Sigmoid colon (tissue), 4 donors: ENCODE measurements at regions not wholly inside any gene's neighbourhood (a gene's known extent, or its start where the extent isn't known, plus 50 kb on each side); places are given as distances from the start of the nearest gene placed in this dataset.
"Not testable (repeated sequence)": the region's sequence is repeated elsewhere in the genome, so short reads cannot be mapped to it uniquely, and the experiment has no call there.

Source experiments
- CTCF ChIP-seq, 4 experiments: fragments of 450-650 bp in 3 of 4; fragments of 200-600 bp in 1 of 4; IDR thresholded peaks; one replicate each; pipeline ENCODE4 v1.5.1; 2016 to 2019; ENCODE audit warnings: antibody characterized with exemption in 4 of 4, mild to moderate bottlenecking in 3 of 4, moderate library complexity in 2 of 4
- EP300 ChIP-seq, 4 donors: sonication (generic); formaldehyde crosslinking; IDR thresholded peaks; one replicate each; pipeline ENCODE4 v1.6.1; 2017; ENCODE audit warnings: antibody characterized with exemption in 4 of 4
- POLR2A ChIP-seq, 2 donors: fragments of 450-650 bp; IDR thresholded peaks; one replicate each; pipeline ENCODE4 v1.6.1; 2016; ENCODE audit warnings: antibody characterized with exemption in 2 of 2, mild to moderate bottlenecking in 2 of 2, moderate library complexity in 2 of 2
- POLR2AphosphoS5 ChIP-seq, 4 donors: sonication (generic); formaldehyde crosslinking; IDR thresholded peaks; one replicate each; pipeline ENCODE4 v1.6.1; 2017; ENCODE audit warnings: antibody characterized with exemption in 4 of 4

DNA sequence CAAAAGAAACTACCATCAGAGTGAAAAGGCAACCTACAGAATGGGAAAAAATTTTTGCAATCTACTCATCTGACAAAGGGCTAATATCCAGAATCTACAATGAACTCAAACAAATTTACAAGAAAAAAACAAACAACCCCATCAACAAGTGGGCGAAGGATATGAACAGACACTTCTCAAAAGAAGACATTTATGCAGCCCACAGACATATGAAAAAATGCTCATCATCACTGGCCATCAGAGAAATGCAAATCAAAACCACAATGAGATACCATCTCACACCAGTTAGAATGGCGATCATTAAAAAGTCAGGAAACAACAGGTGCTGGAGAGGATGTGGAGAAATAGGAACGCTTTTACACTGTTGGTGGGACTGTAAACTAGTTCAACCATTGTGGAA lies 83.9 kb downstream of the GEMIN8 start:
- TF ChIP-seq CTCF, POLR2AphosphoS5, POLR2A, EP300 (IDR thresholded peaks at IDR 0.05): not testable (repeated sequence)
